Right atrium auricular region (tissue), 2 donors: ENCODE measurements at regions not wholly inside any gene's neighbourhood (a gene's known extent, or its start where the extent isn't known, plus 50 kb on each side); places are given as distances from the start of the nearest gene placed in this dataset.

Source experiments
- DNase-seq: peaks from one replicate; pipeline ENCODE4 v3.0.0-alpha.2; 2019; ENCODE audit warnings: low spot score
- H3K27ac ChIP-seq, 2 donors: fragments of 200-600 bp; sonication (generic); 1 replicate in 1 of 2; 2 replicates in 1 of 2; pipeline ENCODE4 v1.5.1; 2016 to 2019
- H3K27me3 ChIP-seq, 2 donors: fragments of 200-600 bp; sonication (generic); one replicate each; pipeline versions ENCODE4 v1.5.1 to v1.6.0; 2017 to 2019
- H3K36me3 ChIP-seq: fragments of 200-600 bp; sonication (generic); one replicate; pipeline ENCODE4 v1.5.1; 2016
- H3K4me1 ChIP-seq, 2 donors: fragments of 200-600 bp; sonication (generic); one replicate each; pipeline versions ENCODE4 v1.5.1 to v1.6.0; 2017 to 2019
- H3K4me3 ChIP-seq, 2 donors: fragments of 200-600 bp; sonication (generic); 1 replicate in 1 of 2; 2 replicates in 1 of 2; pipeline ENCODE4 v1.5.1; 2017 to 2019; ENCODE audit warnings: mild to moderate bottlenecking in 1 of 2, moderate library complexity in 1 of 2
- H3K9me3 ChIP-seq, 2 donors: fragments of 200-600 bp; sonication (generic); one replicate each; pipeline ENCODE4 v1.5.1; 2019
- TF ChIP-seq, protein P1 (sequence below), 2 donors: fragments of 200-600 bp; sonication (generic); IDR thresholded peaks; one replicate each; pipeline ENCODE4 v1.5.1; 2019; ENCODE audit warnings: antibody characterized with exemption in 2 of 2

DNA sequence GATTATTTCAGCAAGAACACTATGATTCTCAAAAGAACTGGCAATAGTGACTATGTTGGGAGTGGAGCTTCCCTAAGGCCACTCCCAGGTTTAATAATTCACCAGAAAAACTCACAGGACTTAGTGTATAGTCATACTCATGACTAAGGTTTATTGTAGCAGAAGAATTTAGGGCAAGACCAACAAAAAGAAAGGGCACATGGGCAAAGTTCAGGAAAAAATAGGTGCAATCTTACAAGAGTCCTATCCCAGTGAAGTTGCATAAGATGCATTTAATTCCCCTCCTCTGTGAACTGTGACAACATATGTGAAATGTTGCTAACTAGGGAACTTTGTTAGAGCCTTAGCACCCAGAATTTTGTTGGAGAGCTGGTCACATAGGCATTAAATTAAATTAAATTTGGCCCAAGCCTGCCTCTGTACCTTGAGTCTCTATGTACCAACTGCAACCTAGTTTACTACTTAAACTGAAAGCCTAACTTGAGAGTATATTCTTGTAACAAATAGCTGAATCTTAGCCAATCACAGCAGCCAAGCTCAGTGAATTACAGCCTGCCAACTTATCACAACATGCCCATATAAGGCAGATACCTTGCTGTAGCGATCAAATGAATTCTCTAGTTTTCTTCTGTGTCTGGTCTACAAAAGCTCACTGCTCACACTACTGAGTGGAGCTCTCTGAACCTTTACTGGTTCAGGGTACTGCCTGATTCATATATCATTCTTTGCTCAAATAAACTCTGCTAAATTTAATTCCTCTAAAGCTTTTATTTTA lies 386.2 kb upstream of the ARHGEF26 start:
- Histone ChIP-seq H3K36me3 (no peaks in the 10 kb centered on the region), H3K27ac (no peak overlapping the region), H3K4me3 (no peak overlapping the region), H3K27me3 (no peaks in the 10 kb centered on the region), H3K9me3 (peaks cover 0 to 4% of the 10 kb centered on the region in 2 donors), H3K4me1 (no peaks in the 10 kb centered on the region)
- DNase-seq, result no peak
- TF ChIP-seq, protein P1, sequence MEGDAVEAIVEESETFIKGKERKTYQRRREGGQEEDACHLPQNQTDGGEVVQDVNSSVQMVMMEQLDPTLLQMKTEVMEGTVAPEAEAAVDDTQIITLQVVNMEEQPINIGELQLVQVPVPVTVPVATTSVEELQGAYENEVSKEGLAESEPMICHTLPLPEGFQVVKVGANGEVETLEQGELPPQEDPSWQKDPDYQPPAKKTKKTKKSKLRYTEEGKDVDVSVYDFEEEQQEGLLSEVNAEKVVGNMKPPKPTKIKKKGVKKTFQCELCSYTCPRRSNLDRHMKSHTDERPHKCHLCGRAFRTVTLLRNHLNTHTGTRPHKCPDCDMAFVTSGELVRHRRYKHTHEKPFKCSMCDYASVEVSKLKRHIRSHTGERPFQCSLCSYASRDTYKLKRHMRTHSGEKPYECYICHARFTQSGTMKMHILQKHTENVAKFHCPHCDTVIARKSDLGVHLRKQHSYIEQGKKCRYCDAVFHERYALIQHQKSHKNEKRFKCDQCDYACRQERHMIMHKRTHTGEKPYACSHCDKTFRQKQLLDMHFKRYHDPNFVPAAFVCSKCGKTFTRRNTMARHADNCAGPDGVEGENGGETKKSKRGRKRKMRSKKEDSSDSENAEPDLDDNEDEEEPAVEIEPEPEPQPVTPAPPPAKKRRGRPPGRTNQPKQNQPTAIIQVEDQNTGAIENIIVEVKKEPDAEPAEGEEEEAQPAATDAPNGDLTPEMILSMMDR (IDR thresholded peaks at IDR 0.05), result no peak

DNA sequence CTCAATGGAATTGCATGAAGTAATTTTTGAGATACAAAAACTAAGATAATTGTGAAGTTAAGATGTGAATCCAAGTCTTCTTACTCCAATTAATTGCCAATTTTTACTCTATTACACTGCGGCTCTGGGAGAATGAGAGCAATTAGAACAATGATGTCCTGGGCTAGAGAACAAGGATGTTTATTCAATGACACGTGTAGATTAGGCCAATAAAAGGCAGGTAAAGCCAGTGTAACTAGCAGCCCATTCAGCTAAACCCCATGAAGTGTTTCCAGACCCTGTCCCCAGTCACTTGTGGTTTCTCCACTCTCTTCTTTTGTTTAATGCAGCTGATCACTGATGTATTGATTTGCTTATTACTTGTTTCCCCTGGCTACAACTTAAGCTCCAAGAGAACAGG lies 381.1 kb upstream of the ARHGEF26 start:
- H3K9me3 ChIP-seq, result no peaks in the 10 kb centered on the region
- H3K27ac ChIP-seq, result no peak overlapping the region
- no peaks in the 10 kb centered on the region for H3K4me1 ChIP-seq
- no peak for DNase-seq
- no peaks in the 10 kb centered on the region for H3K27me3 ChIP-seq
- H3K4me3 ChIP-seq, result no peak overlapping the region
- H3K36me3 ChIP-seq, result no peaks in the 10 kb centered on the region
- TF ChIP-seq, protein P1 (IDR thresholded peaks at IDR 0.05), result no peak

GRCh38 chr3:153744889-153745288 lies 376.3 kb upstream of the ARHGEF26 start:
- Histone ChIP-seq H3K36me3 (no peaks in the 10 kb centered on the region), H3K9me3 (no peaks in the 10 kb centered on the region), H3K4me3 (no peak overlapping the region), H3K27ac (no peak overlapping the region), H3K27me3 (no peaks in the 10 kb centered on the region), H3K4me1 (peaks cover 0 to 6% of the 10 kb centered on the region in 2 donors)
- TF ChIP-seq, protein P1 (IDR thresholded peaks at IDR 0.05), result no peak
- DNase-seq, result no peak

DNA sequence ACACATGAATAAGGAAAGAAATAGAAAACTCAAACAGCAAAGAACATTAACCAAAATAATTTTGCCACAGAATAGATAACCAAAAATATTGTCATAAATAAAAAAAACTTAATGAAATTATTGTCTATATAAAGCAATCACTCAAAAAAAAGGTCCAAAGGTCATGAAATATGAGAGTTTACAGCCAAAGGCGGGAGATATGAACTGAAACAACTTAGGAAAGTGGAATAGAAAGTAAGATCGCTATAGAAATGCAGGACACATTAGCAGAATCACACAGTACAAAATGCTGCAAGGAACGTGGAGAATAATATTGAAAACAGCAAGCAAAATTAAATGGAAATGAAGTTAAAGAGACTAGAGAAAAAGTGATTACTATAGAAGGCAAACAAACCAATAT lies 375.0 kb upstream of the ARHGEF26 start:
- Histone ChIP-seq H3K4me1 (peaks cover 0 to 6% of the 10 kb centered on the region in 2 donors), H3K9me3 (no peaks in the 10 kb centered on the region), H3K36me3 (no peaks in the 10 kb centered on the region), H3K27ac (no peak overlapping the region), H3K27me3 (no peaks in the 10 kb centered on the region), H3K4me3 (no peak overlapping the region)
- TF ChIP-seq, protein P1 (IDR thresholded peaks at IDR 0.05), result no peak
- DNase-seq, result no peak

- no peak overlapping the region for H3K4me3 ChIP-seq
- H3K27ac ChIP-seq, result no peak overlapping the region
- H3K9me3 ChIP-seq, result no peaks in the 10 kb centered on the region
- TF ChIP-seq, protein P1 (IDR thresholded peaks at IDR 0.05), result no peak
- DNase-seq, result no peak
- H3K4me1 ChIP-seq, result peaks cover 0 to 6% of the 10 kb centered on the region in 2 donors
- no peaks in the 10 kb centered on the region for H3K27me3 ChIP-seq
- H3K36me3 ChIP-seq, result no peaks in the 10 kb centered on the region
These were observed 372.1 kb upstream of the ARHGEF26 start for GRCh38 chr3:153749070-153749610.
